Activated CD4-positive, CD25-positive, alpha-beta regulatory T cell treated with anti-CD3 and anti-CD28 coated beads, Interleukin-2, amount 50 U/mL, for 24 hours (primary cell): ENCODE measurements at regions not wholly inside any gene's neighbourhood (a gene's known extent, or its start where the extent isn't known, plus 50 kb on each side); places are given as distances from the start of the nearest gene placed in this dataset.

Source experiments
- ATAC-seq, 2 donors: fragments of 150-1000 bp; cut with Tn5 transposase; one replicate each; pipeline ENCODE4 v1.10.0; 2021; ENCODE audit warnings: mild to moderate bottlenecking in 1 of 2, moderate library complexity in 1 of 2

DNA sequence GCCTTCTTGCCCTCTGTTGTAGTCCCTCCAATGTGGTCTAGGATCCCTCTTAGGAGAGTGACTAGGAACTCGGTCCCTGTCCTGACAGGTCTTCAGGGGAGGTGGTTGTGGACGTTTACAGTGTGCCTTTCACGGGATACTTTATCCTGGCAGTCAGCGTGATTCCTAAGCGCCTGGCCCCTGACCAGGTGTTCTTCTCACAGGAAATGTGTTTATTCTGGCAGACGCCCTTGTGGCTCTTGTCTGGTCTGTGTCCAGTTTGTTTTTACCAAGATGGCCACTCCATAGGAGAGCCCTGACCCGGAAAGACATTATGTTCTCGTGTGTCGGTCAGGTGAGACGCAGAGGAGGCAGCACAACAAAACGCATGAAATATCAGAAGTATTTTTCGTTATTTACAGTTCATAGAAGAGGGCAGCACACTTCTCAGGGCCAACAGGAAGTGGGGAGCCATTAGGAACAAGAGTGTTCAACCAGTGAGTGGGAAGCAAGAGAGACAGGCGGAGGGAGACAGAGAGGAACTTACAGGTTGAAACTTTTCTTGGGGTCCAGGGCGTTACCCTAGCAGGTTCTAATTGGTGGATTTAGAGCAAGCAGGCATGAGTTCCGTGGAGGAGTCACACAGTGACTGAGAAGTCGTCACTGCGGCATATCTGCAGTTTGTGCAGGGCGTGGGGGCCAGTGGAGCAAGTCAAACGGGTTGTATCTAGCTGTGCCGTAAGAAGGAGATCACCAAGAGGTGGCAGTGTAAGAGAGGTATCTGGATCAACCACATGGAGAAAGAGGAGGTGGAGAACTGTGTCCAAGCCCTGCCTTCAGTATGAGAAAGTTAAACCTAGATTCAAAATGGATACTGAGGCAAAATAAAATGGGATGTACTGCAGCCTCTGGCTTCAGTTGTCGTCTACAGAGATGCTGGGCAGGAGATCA, 412.9 kb downstream of the ZSWIM6 start:
- no peak for ATAC-seq

DNA sequence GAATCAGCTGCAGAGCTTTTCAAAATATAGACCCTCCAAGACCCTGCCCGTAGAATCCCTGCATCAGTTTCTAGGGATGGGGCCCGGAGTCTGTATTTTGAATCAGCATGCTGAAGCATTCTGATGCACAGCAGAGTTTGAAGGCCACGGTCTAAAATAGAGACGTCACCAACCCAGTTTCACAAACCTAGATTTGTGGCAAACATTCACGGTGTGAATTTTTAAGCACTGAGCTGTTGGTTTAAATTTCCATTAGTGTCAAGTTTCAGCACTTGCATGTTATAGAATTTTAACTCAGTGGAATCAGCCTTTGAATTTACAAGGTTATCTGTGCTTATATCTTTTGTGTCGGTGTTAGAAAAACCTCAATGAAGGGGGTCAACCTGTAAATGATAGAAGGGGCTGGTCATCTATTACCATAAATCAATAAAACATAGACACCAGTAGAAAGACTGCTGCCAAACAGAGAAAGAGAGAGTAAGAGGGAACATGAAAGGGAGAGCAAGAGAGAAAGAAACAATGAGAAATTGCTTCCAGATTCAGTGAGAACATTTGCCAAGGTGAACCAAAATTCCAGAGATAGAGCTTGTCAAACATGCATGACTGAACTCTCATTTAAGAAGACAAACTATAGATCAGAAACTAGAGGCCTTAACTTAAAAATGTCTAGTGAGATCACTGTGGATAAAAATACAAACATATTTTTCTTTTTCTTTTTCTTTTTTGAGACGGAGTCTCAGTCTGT, 414.9 kb downstream of the ZSWIM6 start:
- no peak for ATAC-seq

DNA sequence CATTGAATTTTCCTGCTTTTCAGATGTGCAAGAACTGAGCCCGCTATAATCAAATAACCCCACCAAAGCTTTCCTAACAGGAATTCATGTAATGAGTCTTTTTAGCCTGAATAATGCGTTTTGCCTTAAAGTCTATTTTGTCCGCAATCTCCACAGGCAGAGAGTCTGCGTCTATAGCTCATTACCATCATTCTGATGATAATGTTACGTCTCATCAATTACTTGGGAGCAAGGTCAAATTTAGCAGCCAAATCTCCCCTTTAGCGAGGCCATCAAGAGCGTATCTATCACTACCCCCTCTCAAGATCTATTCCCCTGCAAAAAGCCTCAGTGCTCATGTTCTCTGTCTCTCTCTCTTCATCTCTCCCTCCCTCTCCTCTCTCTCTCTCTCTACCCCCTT, 416.1 kb downstream of the ZSWIM6 start:
- ATAC-seq = no peak

DNA sequence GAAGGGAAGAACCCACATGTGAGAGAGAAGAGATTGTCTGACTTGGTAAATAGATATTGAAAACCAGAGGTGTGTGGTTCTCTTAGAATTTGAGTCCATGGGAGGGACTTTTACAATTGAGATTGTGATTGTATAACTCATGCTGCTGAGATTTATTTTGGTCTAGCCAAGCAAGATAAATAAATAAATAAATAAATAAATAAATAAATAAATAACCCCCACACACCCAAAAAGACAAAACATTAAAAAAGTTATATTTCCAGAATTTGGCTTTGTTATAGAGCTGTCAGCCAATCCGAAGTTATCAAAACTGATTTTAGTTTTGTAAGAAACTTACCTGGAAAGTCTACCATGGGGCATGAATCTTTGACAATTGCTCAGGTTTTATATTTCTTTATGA, 416.6 kb downstream of the ZSWIM6 start:
- ATAC-seq = no peak

DNA sequence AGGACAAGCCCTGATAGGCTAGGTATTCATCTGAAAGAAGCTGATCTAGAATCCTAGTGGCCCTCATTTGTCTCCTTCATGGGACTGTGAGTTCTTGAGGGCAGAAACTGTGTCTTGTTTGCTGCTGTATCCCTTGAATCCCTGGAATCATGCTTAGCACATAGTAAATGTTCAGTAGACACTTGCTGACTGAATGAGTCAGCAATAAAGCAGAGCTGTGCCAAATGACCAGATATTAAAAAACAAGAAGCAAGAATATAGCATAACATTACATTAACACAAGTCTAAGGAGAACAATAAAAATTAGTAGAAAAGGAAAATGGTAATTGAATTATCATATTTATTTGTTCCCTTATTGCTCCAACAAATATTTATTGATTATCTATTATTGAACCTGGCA, 420.5 kb downstream of the ZSWIM6 start:
- no peak for ATAC-seq

DNA sequence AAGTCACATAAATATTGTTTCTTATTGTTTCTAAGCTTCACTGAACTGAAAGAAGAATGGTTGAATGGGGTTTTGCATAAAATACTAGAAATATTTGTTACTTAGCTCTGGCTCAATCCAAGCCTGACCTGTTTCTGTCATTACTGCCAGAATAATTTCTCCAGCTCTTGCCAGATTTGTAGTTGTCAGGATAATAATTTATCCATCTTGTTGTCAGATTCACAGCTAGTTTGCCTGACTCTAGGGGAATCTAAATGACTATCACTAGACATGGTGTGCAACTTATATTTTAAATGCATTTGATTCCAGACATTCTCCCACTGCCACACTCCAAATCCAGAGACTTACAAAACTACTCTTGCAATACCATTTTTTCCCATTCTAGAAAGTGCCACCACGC, 422.7 kb downstream of the ZSWIM6 start:
- no peak for ATAC-seq

DNA sequence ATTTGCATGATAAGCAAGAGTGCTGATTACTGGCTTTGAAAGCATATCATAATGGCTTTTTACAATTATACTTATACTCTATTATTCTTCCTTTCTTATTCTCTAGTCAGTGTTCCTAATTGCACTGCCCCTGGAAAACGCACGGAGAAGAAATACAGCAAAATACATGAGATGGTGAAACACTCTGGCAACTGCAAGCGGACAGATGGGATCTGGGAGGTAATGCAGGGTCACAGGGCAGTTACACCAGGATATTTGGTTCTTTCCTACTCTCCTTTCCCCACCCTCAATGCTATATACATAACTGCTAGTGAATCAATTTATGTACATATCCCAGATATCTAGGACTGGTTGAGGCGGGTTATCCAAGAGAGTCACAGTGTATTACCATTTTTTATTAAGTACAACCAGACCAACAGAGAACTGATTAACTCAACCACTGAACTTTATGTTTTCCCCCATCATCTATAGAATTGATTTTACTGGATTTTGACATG, 423.7 kb downstream of the ZSWIM6 start:
- no peak for ATAC-seq

DNA sequence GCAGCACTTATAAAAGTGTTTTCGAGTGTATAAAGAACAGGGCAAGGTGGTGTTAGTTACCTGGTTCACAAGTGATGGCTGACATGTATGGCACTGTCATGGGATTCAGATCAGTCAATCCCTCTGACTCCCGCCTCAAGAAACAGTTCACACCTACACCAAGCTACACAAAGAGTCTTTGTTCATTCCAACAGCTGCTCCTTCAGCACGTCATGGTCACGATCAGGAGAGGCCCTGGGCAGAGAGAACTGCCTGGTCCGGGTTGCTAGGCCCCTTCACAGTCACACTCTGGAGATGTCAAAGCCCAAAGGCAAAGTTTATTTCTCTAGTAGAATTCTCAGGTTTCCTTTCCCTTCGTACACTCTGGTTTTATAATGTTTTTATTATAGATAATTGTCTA, 426.7 kb downstream of the ZSWIM6 start:
- ATAC-seq = no peak

DNA sequence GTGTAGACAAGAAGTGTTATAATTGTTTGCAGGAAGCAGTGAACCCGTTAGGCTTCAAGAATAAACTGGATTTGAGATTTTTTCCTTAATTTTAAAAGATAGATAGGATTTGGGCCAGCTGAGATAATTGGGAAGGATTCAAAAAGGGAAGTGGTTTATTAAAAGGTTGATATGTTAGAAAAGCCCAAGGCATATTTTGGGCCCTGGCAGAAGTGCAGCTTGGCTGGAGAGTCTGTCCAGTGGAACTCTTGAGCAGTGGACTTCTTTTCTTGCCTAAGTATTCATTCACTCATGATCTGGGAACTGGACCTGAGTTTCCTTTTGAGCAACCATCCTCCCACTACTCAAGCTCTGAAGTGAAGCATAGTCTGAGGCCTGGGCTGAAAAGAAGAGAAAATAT, 433.4 kb downstream of the ZSWIM6 start:
- ATAC-seq = no peak

DNA sequence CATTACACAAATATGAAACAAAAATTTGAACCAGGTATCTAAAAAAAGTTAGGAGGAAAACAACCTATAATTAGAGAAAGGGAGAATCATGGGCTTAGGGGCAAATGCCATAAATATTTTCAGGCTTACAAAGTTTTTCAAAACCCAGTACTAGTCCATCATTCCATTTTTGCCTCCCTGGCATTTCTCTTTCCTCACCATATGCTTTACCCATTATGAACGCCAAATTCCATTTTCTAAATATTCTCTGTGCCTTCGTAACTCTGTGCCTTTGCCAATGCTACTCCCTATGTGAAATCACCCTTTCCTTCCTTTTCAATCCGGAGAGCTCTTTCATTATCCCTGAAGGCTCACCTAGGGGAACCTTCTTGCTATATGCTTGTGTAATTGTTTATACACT, 434.1 kb downstream of the ZSWIM6 start:
- ATAC-seq = no peak

DNA sequence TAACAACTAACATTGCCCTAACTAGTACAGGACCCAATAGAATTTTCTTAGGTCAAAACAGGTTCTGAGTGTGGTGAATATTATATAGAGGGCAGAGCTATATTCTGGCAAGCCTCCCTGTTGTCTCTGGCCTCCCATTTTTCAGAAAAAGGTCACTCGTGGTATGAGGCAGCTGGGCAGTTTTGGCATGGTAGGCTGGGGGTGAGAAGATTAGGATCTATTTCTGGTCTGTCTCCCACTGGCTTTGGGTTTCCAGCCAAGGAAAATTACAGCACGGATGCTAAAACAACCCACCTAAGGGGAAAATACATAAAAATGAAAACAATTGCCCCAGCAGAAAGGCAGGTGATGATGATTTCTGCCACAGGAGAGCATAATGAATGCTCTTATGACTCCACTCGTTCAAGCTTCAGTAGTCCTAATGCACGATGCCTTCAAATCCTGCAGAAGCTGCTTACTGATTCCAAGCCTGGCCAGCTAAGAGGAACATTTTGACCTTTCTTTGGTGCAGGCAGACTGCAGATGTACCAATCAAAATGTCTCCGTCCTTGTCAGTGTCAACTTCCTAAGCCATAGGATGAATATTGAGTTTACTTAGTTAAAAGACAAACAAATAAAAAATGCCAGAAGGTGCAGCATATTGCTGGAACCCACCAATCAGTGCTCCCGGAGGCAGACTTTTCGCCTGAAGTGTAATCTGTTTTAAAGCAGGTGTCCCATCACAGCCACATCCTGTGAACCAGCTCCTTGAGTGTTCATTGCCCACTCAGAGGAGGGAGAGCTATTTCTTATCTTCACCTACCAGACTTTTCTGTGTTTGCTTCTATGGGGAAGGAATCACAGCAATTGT, 435.4 kb downstream of the ZSWIM6 start:
- ATAC-seq = no peak

DNA sequence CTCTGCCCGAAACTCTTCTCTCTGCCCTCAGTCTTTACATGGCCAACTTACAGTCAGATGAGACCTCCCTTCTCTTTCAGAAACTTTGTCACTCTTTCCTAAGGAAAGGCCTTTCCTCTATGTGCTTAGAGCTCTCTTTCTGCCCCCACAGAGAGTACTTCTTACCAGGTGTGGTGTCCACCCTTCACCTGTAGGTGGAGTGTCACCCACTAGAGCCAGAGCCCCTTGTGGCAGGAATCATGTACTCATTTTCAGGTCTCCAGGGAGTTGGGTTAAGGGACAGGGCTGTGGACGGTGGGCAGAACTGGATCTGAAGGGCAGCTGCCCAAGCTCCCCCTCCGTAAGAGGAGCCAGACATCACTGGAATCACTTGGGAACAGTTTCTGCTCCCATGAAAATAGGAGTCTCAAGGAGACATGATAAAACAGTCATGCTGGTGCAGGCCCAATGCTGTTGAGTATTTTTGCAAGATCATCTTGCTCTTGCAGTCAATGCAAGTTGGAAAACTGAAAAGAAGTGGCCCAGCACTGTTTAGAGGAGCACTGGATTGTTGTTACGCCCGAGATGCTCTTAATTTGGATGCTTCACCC, 436.7 kb downstream of the ZSWIM6 start:
- ATAC-seq = no peak

DNA sequence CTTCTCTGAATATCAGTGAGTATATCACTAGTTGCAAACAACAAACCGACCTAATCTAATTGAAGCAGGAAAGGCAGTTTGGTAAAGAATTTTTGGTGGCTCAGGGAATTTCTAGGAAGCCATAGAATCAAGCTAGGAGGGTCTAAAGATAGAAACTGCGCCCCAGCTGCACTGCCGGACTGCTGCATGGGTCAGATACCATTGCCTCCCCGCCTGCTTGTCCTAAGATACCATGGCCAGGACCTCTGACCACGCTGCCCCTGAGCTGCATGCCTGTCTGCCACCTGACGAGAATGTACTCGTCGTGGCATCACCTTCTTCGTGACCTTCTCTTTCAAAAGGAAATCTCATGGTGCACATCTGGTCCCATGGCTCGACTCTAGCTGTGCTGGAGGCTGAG, 439.0 kb downstream of the ZSWIM6 start:
- no peak for ATAC-seq

DNA sequence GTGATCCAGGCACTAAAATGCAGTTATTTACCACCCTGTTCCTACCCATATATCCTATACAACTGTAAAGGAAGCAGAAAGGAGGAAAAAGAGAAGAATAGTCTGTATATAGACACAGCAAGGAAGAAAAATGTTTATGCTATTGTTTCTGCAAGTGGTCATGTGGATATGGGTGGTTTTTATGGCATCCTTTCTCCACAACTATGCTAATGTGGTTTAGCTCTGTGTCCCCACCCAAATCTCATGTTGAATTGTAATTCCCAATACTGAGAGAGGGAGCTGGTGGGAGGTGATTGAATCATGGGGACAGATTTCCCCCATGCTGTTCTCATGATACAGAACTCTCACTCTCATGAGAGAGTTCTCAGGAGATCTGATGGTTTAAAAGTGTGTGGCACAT, 439.8 kb downstream of the ZSWIM6 start:
- no peak for ATAC-seq

DNA sequence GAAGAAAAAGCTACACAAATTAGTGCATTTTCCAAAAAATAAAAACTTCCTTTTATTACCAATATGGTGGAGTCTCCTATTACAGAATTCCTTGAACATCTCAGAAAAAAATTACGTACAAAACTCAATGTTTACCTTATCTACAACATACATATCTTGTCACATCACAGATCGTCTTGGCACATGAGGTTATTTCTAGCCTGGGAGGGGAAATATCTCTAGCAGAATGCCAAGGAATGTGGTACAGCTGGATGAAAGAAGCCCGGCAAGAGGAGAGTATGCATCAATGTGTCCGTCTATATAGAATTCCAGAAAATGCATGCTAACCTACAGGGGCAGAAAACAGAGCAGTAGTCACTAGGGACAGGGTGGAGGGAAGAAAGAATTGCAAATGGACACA, 443.8 kb downstream of the ZSWIM6 start:
- no peak for ATAC-seq

DNA sequence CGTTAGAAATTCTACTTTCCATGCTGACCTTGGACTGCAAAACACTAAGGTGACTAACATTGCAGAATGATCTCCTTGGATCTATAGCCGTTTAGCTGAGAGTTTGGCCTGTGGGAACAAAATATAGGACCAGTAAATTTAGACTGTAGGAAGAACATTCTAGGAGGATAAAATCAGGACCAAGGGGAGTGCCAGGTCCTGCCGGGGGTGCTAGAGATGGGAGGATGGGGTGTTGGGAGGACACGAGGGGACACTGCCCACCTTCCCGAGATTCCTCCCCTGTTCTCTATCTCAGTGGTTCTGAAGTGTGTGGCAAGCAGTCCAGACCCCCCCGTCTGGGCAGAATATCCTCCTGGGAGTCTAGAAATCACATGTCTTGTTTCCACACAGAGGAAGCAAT, 445.2 kb downstream of the ZSWIM6 start:
- ATAC-seq = no peak

DNA sequence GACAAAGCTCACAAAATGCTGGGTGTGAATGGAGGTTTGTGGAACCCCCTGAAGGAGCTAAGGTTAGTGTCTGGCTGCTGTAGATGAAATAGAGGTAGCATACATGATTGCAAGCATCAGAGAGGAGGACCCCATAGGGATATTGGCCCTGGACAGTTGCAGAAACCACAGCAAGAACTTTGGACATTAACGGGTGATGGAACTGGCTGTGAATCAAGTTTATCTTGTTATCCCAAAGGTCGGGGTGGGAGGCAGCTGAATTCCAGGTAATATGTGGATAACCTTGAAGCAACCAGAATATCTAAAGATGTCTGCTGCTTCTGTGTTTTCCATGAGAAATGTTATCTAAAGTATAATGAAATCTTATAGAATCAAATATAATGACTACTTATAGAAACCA, 447.7 kb downstream of the ZSWIM6 start:
- no peak for ATAC-seq

DNA sequence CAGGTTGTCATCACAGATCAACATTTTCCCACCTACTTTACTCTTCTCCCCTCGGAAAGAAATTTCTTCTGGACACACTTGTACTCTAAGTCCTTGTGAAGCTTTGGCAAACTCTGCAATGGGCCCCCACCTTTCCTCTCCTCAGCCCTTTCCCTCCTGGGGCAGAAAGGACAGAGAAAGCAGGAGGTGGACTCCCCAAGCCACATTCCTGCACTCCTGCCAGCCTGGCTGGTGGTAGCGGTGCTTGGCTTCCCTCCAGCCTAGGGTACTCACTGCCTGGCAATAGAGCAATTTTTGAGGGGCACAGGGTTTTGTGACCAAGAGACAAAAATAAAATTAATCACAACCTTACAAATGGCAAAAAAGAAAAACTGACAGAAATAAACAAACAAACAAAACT, 451.4 kb downstream of the ZSWIM6 start:
- no peak for ATAC-seq

DNA sequence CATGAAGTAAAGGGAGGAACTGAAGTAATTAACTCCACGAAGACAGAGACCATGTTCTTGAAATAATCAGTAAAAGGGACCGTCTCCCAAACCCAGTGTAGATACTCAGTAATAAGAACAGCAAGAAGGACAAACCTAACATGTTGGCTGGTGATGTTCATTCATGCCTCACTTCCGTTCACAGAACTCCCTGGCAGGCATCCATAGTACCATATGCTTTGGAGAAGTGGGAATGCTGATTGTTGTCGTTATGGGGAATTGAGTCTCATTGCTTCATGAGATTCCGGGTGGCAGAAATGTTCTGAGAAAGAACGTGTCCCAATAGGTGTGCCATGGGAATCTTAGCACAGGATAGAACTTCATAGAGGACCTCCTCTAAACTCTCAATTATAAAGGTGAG, 452.3 kb downstream of the ZSWIM6 start:
- no peak for ATAC-seq

DNA sequence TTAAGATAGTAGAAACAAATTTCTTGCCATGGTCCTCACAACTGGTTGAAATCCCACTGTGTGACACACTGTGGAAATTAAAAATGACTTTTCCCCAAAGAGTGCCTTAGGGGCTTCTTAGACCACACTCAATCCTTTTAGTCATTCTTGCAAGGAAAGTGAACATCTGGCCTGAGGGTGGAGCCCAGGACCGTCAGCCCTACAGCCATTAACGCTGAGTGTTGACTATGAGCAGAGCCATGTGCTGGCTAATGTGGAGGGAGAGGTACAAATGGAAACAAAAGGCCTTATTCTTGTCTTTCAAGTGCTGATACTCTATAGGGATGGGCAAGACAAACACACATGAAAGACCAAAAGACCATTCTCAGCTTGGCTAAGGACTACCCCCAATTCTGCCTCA, 456.5 kb downstream of the ZSWIM6 start:
- ATAC-seq = no peak

DNA sequence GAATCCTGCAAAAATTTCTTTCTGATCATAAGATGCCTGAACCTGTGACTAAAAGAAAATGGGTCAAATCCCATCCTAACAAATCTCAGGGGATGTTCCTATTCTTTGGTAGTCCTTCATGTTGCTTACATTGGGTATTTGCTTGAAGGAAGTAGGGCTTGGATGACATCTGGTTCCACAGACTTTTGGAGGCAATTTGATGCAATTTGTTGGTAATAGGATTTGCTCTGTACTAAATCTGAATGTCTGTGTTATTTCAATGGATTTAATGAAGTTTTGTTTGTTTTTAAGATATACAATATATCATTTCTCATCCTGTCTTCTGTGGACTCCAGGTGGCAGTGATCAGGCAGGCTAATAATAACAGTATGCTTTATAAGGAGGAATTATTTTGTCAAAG, 457.9 kb downstream of the ZSWIM6 start:
- no peak for ATAC-seq

DNA sequence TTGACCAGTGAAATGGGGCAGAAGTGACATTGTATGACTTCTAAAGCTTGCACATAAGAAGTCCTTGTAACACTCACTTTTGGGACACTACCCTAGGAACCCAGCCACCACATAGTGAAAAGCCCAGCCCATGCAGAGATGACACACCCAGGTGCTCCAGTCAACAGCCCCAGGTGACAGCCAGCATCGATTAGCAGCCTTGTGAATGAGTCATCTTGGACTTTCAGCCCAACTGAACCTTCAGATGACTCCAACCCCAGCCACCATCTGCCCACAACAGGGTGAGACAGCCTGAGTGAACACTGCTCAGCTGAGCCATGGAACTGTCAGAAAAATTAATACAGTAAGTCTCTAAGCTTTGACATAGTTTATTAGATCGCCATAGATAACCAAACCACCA, 458.6 kb downstream of the ZSWIM6 start:
- peak; percentile 41 to 44 for ATAC-seq

DNA sequence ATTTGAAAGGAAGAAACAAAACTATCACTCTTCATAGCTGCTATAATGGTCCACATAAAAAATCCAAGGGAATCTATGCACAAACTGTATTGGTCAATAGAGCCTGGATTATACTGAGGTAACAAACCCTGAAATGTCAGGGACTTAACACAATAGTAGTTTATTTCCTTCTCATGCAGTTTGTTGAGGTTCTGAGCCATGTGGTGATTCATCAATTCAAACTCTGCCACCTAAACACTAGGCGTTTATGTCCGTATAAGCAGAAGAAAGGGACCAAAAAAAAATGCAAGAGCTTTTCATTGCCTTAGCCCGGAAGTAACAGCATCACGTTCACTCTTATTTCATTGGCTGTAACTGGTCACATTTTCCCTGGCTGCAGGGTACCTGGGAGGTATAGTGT, 464.7 kb downstream of the ZSWIM6 start:
- ATAC-seq = no peak
